GM12878 (cell line): ENCODE measurements at regions not wholly inside any gene's neighbourhood (a gene's known extent, or its start where the extent isn't known, plus 50 kb on each side); places are given as distances from the start of the nearest gene placed in this dataset.

Source experiments
- BCL3 ChIP-seq: IDR thresholded peaks from 2 replicates; pipeline ENCODE4 v1.6.1; 2011; ENCODE audit warnings: borderline replicate concordance, low read depth, mild to moderate bottlenecking, moderate library complexity, low read length; ENCODE audit not compliant: insufficient read depth, poor library complexity, severe bottlenecking
- CEBPZ ChIP-seq: fragments of 150-350 bp; IDR thresholded peaks from 2 replicates; pipeline ENCODE4 v1.6.1; 2016; ENCODE audit warnings: low read depth, low read length
- CUX1 ChIP-seq: IDR thresholded peaks from 2 replicates; pipeline ENCODE4 v1.6.1; 2012; ENCODE audit warnings: improper control_type of control experiment, low read depth, low read length; ENCODE audit not compliant: insufficient replicate concordance
- E4F1 ChIP-seq: fragments of 450-650 bp; IDR thresholded peaks from 2 replicates; pipeline ENCODE4 v1.6.1; 2018; ENCODE audit warnings: borderline replicate concordance, mild to moderate bottlenecking; ENCODE audit not compliant: partially characterized antibody
- HSF1 ChIP-seq: fragments of 150-350 bp; IDR thresholded peaks from 2 replicates; pipeline ENCODE4 v1.6.1; 2014; ENCODE audit warnings: mild to moderate bottlenecking, low read depth, low read length
- JUND ChIP-seq: IDR thresholded peaks from 2 replicates; pipeline ENCODE4 v1.6.1; 2012; ENCODE audit warnings: low read depth, mild to moderate bottlenecking, low read length, improper control_type of control experiment, moderate library complexity
- KAT2A ChIP-seq: conservative IDR thresholded peaks from 2 replicates; pipeline ENCODE4 v1.6.1; 2011; ENCODE audit warnings: low read depth, low read length; ENCODE audit not compliant: control insufficient read depth
- MEF2B ChIP-seq: fragments of 450-650 bp; IDR thresholded peaks from 2 replicates; pipeline ENCODE4 v1.6.1; 2018; ENCODE audit warnings: mild to moderate bottlenecking, moderate library complexity; ENCODE audit not compliant: partially characterized antibody, poor library complexity, severe bottlenecking
- NFYA ChIP-seq: IDR thresholded peaks from 2 replicates; pipeline ENCODE4 v1.6.1; 2011; ENCODE audit warnings: low read depth, mild to moderate bottlenecking, low read length, improper control_type of control experiment, borderline replicate concordance
- NFYB ChIP-seq: IDR thresholded peaks from 2 replicates; pipeline ENCODE4 v1.6.1; 2011; ENCODE audit warnings: low read depth, mild to moderate bottlenecking, low read length, improper control_type of control experiment, moderate library complexity; ENCODE audit not compliant: insufficient read depth
- STAT1 ChIP-seq: fragments of 450-650 bp; conservative IDR thresholded peaks from 2 replicates; pipeline ENCODE4 v1.6.1; 2014; ENCODE audit warnings: antibody characterized with exemption, mild to moderate bottlenecking
- TCF3 ChIP-seq: IDR thresholded peaks from 2 replicates; pipeline ENCODE4 v1.6.1; 2012; ENCODE audit warnings: low read depth, mild to moderate bottlenecking, low read length, borderline replicate concordance; ENCODE audit not compliant: insufficient read depth
- ZNF622 ChIP-seq: fragments of 450-650 bp; IDR thresholded peaks from 2 replicates; pipeline ENCODE4 v1.6.1; 2017; ENCODE audit warnings: mild to moderate bottlenecking, inconsistent platforms

- TF ChIP-seq CUX1 (no peak), HSF1 (no peak), TCF3 (no peak), MEF2B (no peak), NFYA (no peak), BCL3 (no peak), STAT1 (no peak), CEBPZ (no peak), E4F1 (no peak), NFYB (no peak), JUND (no peak), ZNF622 (no peak), KAT2A (no peak)
These were observed 124.2 kb upstream of the SGK1 start (continued) for GRCh38 chr6:134442073-134442472.
